Erythroblast (primary cell): ENCODE measurements at regions not wholly inside any gene's neighbourhood (a gene's known extent, or its start where the extent isn't known, plus 50 kb on each side); places are given as distances from the start of the nearest gene placed in this dataset.
A peak's percentile ranks its signal among the peaks of the same experiment; 100 is the strongest.
"Not testable (repeated sequence)": the region's sequence is repeated elsewhere in the genome, so short reads cannot be mapped to it uniquely, and the experiment has no call there.

Experiments
- DNase-seq, 2 experiments: peaks; one replicate each; lab custom pipeline; 2025; lab: John Stamatoyannopoulos, UW
- GATA1 ChIP-seq: IDR thresholded peaks from 2 replicates; pipeline ENCODE4 v1.6.1; 2011; ENCODE audit warnings: low read depth, mild to moderate bottlenecking, control low read depth, low read length, moderate library complexity
- POLR2A ChIP-seq: IDR thresholded peaks from 2 replicates; pipeline ENCODE4 v1.6.1; 2011; ENCODE audit warnings: mild to moderate bottlenecking, low read length

GRCh38 chr16:35798885-35799426 lies 2339.5 kb downstream of the TP53TG3F start:
- DNase-seq, result no peak
- TF ChIP-seq GATA1 (no peak), POLR2A (no peak)

DNA sequence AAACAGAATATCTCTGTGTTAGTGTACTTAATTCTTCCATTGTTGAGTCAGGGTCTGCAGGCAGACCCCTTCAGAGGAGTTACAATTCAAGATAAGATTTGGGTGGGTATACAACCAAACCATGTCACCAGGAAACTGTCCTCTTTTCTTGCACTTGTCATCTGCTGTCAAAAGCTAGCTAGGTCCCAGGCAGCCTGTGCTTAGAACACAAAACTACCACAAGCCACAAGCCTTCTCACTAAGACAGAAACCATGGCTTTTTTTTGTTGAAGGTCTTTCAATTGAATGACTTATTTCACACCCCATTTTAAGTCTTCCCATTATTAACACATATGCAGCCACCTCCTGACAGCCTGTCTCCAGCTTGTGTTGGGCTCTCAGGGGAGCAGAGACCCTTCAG lies 2345.1 kb downstream of the TP53TG3F start:
- not testable (repeated sequence) for DNase-seq

DNA sequence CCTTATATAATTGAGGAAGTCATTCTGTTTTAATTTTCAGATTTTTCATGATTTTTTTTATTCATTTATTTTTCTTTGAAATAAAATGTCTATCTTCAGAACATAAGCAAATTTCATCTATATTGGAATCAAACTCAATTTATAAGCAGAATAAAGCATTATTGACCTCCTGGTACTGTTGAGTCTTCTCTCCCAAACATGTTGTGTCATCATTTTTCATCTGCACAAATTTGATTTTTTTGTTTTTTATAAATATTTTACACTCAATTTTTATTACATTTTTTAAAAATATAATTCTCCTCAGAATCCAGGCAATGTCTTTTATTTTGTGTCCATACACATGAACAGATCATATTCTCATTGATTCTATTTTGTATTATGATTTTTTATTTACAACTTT lies 2363.9 kb downstream of the TP53TG3F start:
- no peak for DNase-seq
- TF ChIP-seq GATA1 (no peak), POLR2A (no peak)

DNA sequence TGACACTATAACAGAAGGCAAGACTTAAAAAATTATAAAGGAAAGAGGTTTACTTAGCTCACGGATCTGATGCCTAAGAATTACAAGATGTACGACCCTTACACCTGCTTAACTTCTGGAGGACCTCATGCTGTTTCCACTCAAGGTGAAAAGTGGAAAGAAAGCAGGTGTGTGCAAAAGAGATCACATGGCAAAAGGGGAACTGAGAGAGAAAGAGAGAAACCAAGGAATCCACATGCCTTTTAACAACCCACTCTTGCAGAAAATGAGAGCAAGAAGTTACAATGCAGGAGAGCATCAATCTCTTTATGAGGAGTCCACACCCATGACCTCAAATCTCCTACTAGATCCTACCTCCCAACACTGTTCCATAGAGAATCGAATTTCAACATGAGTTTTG lies 2382.2 kb downstream of the TP53TG3F start:
- TF ChIP-seq POLR2A, result no peak
- no peak for TF ChIP-seq GATA1
- DNase-seq, result no peak

DNA sequence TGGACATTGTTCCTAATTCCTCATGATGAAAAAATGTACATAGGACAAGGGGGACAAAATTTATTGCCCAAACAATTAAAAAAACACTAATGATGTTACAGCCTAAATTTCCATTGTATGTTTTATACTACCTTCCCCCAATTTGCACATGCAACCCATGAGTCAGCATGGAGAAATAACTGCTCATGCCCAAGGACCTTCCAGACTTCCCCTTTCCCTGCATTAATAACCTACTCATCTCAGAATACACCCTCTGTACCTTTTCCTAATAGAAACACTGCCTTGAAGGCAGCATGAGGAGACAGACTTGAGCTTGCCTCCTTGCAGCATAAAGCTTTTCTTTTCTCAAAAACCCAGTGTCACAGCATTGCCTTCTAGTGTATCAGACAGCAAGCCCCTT lies 2402.8 kb downstream of the TP53TG3F start:
- no peak for TF ChIP-seq POLR2A
- no peak for TF ChIP-seq GATA1
- DNase-seq, result no peak

DNA sequence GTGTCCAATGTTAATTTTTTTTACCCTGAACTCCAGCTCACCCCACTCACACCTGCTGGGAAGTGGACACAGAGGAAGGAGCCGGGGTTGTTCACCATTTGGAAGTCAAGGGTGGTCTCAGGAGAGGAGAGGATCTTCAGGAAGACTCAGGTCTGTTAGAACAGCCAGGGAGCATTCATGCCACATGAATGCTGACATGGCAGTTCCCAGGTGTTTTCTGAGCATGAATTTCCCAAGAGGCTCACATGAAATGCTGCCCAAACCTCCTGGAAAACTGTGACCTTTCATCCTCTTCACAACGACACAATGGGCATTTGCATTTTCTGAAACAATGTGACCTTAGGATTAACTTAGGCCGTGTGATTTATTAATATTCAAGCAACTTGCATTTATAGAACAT lies 2409.2 kb downstream of the TP53TG3F start:
- DNase-seq, result no peak
- TF ChIP-seq POLR2A, result no peak
- no peak for TF ChIP-seq GATA1

- no peak for TF ChIP-seq POLR2A
- TF ChIP-seq GATA1, result no peak
- no peak for DNase-seq
These were observed 2414.1 kb downstream of the TP53TG3F start for GRCh38 chr16:35873472-35873871.

- DNase-seq, result no peak
- TF ChIP-seq GATA1 (no peak), POLR2A (no peak)
These were observed 2422.2 kb downstream of the TP53TG3F start for GRCh38 chr16:35881654-35882053.

GRCh38 chr16:35906440-35906839 lies 2447.0 kb downstream of the TP53TG3F start:
- TF ChIP-seq POLR2A (no peak), GATA1 (no peak)
- DNase-seq, result no peak

DNA sequence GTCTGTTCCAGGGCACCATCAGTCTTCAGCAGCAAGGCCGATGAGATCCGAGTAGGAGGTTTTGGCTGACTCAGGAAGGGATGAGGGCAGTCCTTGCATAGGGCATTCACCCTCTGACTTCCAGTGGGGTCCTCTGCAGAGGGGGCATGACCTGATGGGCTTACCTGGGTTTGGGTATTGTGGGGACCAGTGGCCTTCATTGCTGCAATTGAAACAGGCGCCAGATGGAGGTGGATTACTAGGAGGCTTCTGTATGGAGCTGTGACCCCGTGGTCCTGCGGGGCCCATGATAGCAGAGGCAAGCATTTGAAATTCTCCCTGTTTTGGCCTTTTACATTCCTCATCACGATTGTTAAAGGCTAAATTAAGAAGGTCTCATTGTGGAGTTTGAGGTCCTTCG lies 2448.7 kb downstream of the TP53TG3F start:
- TF ChIP-seq POLR2A (no peak), GATA1 (no peak)
- no peak for DNase-seq

DNA sequence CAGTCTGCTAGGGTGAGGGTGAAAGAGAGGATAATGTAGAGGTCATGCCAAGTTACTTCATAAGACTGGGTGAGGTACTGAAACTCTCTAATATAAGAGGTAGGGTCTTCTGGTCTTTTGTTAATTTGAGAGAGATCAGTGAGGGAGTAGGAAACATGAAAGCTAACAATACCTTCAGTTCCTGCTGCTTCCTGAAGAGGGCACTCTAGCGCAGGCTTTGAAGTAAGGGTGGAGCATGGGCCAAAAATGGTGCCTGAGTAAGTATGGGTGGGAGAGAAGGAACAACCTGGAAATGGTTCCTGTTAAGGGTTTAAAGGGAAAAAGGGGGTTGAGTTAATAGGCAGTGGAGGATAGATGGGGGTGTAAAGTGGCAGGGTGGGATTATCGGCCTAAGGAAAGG lies 2449.5 kb downstream of the TP53TG3F start:
- DNase-seq, result peak; percentile 3
- TF ChIP-seq GATA1 (no peak), POLR2A (no peak)

- DNase-seq, result no peak
These were observed 2450.0 kb downstream of the TP53TG3F start for GRCh38 chr16:35909351-35909954.

GRCh38 chr16:35910409-35910808 lies 2451.0 kb downstream of the TP53TG3F start:
- TF ChIP-seq GATA1 (no peak), POLR2A (no peak)
- DNase-seq, result no peak

More at GRCh38 chr16:35909351-35909954, 2450.0 kb downstream of the TP53TG3F start:
- TF ChIP-seq GATA1 (no peak), POLR2A (no peak)

- TF ChIP-seq GATA1 (no peak), POLR2A (no peak)
- no peak for DNase-seq
These were observed 2452.5 kb downstream of the TP53TG3F start for GRCh38 chr16:35911899-35912298.

DNA sequence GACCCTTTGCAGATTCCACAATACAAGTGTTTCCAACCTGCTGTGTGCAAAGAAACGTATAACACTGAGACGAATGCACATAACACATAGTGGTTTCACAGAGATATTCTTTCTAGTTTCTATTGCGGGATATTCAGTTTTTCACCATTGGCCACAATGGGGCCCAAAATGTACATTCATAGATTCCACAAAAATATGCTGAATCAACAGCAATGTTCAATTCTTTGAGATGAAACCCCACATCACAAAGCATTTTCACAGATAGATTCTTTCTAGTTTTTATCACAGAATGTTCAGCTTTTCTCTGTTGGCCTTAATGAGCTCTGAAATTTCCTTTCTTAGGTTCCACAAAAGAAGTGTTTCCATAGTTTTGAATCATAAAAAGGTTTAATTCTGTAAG lies 2472.3 kb downstream of the TP53TG3F start:
- DNase-seq, result no peak
- TF ChIP-seq POLR2A (no peak), GATA1 (no peak)
